ENCODE measurements at regions not wholly inside any gene's neighbourhood (a gene's known extent, or its start where the extent isn't known, plus 50 kb on each side); places are given as distances from the start of the nearest gene placed in this dataset.

DNA sequence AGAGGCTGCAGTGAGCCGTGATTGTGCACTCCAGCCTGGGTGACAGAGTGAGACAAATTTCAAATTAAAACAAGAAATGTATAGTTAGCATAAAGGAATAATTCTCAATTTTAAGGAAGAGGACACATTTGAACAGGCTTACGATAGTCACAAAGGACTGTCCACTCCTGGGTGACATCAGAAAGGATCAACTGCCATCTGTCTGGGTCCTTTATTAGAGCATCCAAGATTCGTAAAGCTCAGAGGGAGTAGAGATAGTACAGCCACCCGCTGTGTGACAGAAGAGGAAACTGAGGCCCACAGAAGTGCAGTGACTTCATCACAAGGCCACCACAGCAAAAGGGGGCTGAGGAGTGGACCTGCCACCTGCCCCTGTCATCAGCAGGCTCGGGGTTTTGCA, 149.3 kb upstream of the RBPJ start:
- TF ChIP-seq CTCF (IDR thresholded peaks at IDR 0.05; ENCODE audit: low read length) (no peak), EZH2 (IDR thresholded peaks at IDR 0.05; ENCODE audit: borderline replicate concordance, low read length) (no peak)
- Histone ChIP-seq H4K20me1 (ENCODE audit: insufficient read depth, low read length) (no peaks in the 10 kb centered on the region), H3K4me1 (ENCODE audit: insufficient read depth, low read length, severe bottlenecking) (no peaks in the 10 kb centered on the region), H3K9me3 (ENCODE audit: low read length) (no peaks in the 10 kb centered on the region), H3K79me2 (ENCODE audit: insufficient read depth, low read length) (no peaks in the 10 kb centered on the region), H3K27me3 (ENCODE audit: insufficient read depth, low read length) (no peaks in the 10 kb centered on the region), H3K36me3 (ENCODE audit: insufficient read depth, low read length) (no peaks in the 10 kb centered on the region), H2AFZ (ENCODE audit: low read length) (no peak overlapping the region), H3K9ac (ENCODE audit: low read length) (no peak overlapping the region), H3K4me2 (ENCODE audit: low read length) (no peak overlapping the region), H3K4me3 (ENCODE audit: low read depth, low read length, poor library complexity, severe bottlenecking) (no peak overlapping the region), H3K9me2 (ENCODE audit: low read depth, low read length) (no peaks in the 10 kb centered on the region), H3K27ac (ENCODE audit: low read depth, low read length, poor library complexity, severe bottlenecking) (no peak overlapping the region), H3F3A (ENCODE audit: insufficient read depth, low read length) (no peaks in the 10 kb centered on the region)

GRCh38 chr4:26171941-26172340, 148.9 kb upstream of the RBPJ start:
- Histone ChIP-seq H3K4me1 (ENCODE audit: insufficient read depth, low read length, severe bottlenecking) (no peaks in the 10 kb centered on the region), H3F3A (ENCODE audit: insufficient read depth, low read length) (no peaks in the 10 kb centered on the region), H3K4me3 (ENCODE audit: low read depth, low read length, poor library complexity, severe bottlenecking) (no peak overlapping the region), H3K27me3 (ENCODE audit: insufficient read depth, low read length) (no peaks in the 10 kb centered on the region), H3K9me2 (ENCODE audit: low read depth, low read length) (no peaks in the 10 kb centered on the region), H3K27ac (ENCODE audit: low read depth, low read length, poor library complexity, severe bottlenecking) (no peak overlapping the region), H3K4me2 (ENCODE audit: low read length) (no peak overlapping the region), H3K79me2 (ENCODE audit: insufficient read depth, low read length) (no peaks in the 10 kb centered on the region), H3K9ac (ENCODE audit: low read length) (no peak overlapping the region), H2AFZ (ENCODE audit: low read length) (no peak overlapping the region), H3K9me3 (ENCODE audit: low read length) (no peaks in the 10 kb centered on the region), H3K36me3 (ENCODE audit: insufficient read depth, low read length) (no peaks in the 10 kb centered on the region), H4K20me1 (ENCODE audit: insufficient read depth, low read length) (no peaks in the 10 kb centered on the region)
- no peak for TF ChIP-seq CTCF (IDR thresholded peaks at IDR 0.05; ENCODE audit: low read length)
- TF ChIP-seq EZH2 (IDR thresholded peaks at IDR 0.05; ENCODE audit: borderline replicate concordance, low read length) = no peak

GRCh38 chr4:26173619-26174018, 147.2 kb upstream of the RBPJ start:
- H3K27me3 ChIP-seq (ENCODE audit: insufficient read depth, low read length) = no peaks in the 10 kb centered on the region

More at GRCh38 chr4:26173619-26174018, 147.2 kb upstream of the RBPJ start:
- H3F3A ChIP-seq (ENCODE audit: insufficient read depth, low read length) = no peaks in the 10 kb centered on the region
- H3K4me1 ChIP-seq (ENCODE audit: insufficient read depth, low read length, severe bottlenecking) = no peaks in the 10 kb centered on the region
- H2AFZ ChIP-seq (ENCODE audit: low read length) = no peak overlapping the region
- H3K36me3 ChIP-seq (ENCODE audit: insufficient read depth, low read length) = no peaks in the 10 kb centered on the region
- H3K4me2 ChIP-seq (ENCODE audit: low read length) = no peak overlapping the region
- no peak overlapping the region for H3K4me3 ChIP-seq (ENCODE audit: low read depth, low read length, poor library complexity, severe bottlenecking)
- H3K79me2 ChIP-seq (ENCODE audit: insufficient read depth, low read length) = no peaks in the 10 kb centered on the region
- H4K20me1 ChIP-seq (ENCODE audit: insufficient read depth, low read length) = no peaks in the 10 kb centered on the region
- H3K9me2 ChIP-seq (ENCODE audit: low read depth, low read length) = no peaks in the 10 kb centered on the region
- no peaks in the 10 kb centered on the region for H3K9me3 ChIP-seq (ENCODE audit: low read length)
- no peak overlapping the region for H3K9ac ChIP-seq (ENCODE audit: low read length)
- TF ChIP-seq EZH2 (IDR thresholded peaks at IDR 0.05; ENCODE audit: borderline replicate concordance, low read length) (no peak), CTCF (IDR thresholded peaks at IDR 0.05; ENCODE audit: low read length) (no peak)
- no peak overlapping the region for H3K27ac ChIP-seq (ENCODE audit: low read depth, low read length, poor library complexity, severe bottlenecking)

Measured in OCI-LY1 (cell line).